SU-DHL-6 (cell line): ENCODE measurements at regions not wholly inside any gene's neighbourhood (a gene's known extent, or its start where the extent isn't known, plus 50 kb on each side); places are given as distances from the start of the nearest gene placed in this dataset.

Source experiments
- H2AFZ ChIP-seq: fragments of 200-600 bp; sonication (generic); 2 replicates; pipeline ENCODE4 v1.6.1; 2014; ENCODE audit warnings: low read depth, mild to moderate bottlenecking, moderate library complexity, mixed read lengths, antibody characterized with exemption, low read length; ENCODE audit not compliant: severe bottlenecking
- H3F3A ChIP-seq: fragments of 200-600 bp; shearing (Covaris generic); 2 replicates; pipeline ENCODE4 v1.6.0; 2016; ENCODE audit warnings: antibody characterized with exemption, mild to moderate bottlenecking; ENCODE audit not compliant: insufficient read depth
- H3K27ac ChIP-seq: fragments of 200-600 bp; sonication (generic); 2 replicates; pipeline ENCODE4 v1.5.1; 2016; ENCODE audit warnings: low read depth, mild to moderate bottlenecking, low read length, moderate library complexity, mixed read lengths
- H3K27me3 ChIP-seq: fragments of 200-600 bp; sonication (generic), shearing (Covaris generic); 2 replicates; pipeline ENCODE4 v1.6.0; 2014; ENCODE audit warnings: mild to moderate bottlenecking, low read length
- H3K36me3 ChIP-seq: fragments of 200-600 bp; sonication (generic); 2 replicates; pipeline ENCODE4 v1.6.1; 2014; ENCODE audit warnings: mild to moderate bottlenecking, low read length, mixed read lengths
- H3K4me2 ChIP-seq: fragments of 300-600, 200-600 bp; shearing (Covaris generic), sonication (generic); 2 replicates; pipeline ENCODE4 v1.6.0; 2014; ENCODE audit warnings: low read length, low read depth, mild to moderate bottlenecking; ENCODE audit not compliant: poor library complexity, severe bottlenecking
- H3K4me3 ChIP-seq: fragments of 200-600 bp; sonication (generic); 2 replicates; pipeline ENCODE4 v1.5.1; 2014; ENCODE audit warnings: antibody characterized with exemption, low read length, mild to moderate bottlenecking, mixed read lengths; ENCODE audit not compliant: insufficient read depth, poor library complexity, severe bottlenecking
- H3K79me2 ChIP-seq: fragments of 200-600 bp; sonication (generic); 2 replicates; pipeline ENCODE4 v1.6.1; 2014; ENCODE audit warnings: mild to moderate bottlenecking, low read length, moderate library complexity; ENCODE audit not compliant: insufficient read depth
- H3K9ac ChIP-seq: fragments of 200-600 bp; sonication (generic); 2 replicates; pipeline ENCODE4 v1.7.0; 2014; ENCODE audit warnings: mild to moderate bottlenecking, low read length
- H3K9me2 ChIP-seq: fragments of 200-600 bp; sonication (generic); replicated peaks from 2 replicates; pipeline ENCODE4 v1.6.1; 2014; ENCODE audit warnings: low read length; ENCODE audit not compliant: insufficient read depth
- H3K9me3 ChIP-seq: fragments of 200-600 bp; sonication (generic); 2 replicates; pipeline ENCODE4 v1.6.1; 2014; ENCODE audit warnings: low read length, mixed read lengths; ENCODE audit not compliant: insufficient read depth
- H4K20me1 ChIP-seq: fragments of 200-600 bp; sonication (generic); 2 replicates; pipeline ENCODE4 v1.6.1; 2014; ENCODE audit warnings: low read depth, mild to moderate bottlenecking, antibody characterized with exemption, low read length, moderate library complexity, mixed read lengths
- CTCF ChIP-seq: fragments of 200-600 bp; sonication (generic); IDR thresholded peaks from one replicate; pipeline ENCODE4 v1.5.1; 2017; ENCODE audit warnings: antibody characterized with exemption, mild to moderate bottlenecking, low read length, moderate library complexity; ENCODE audit not compliant: insufficient read depth, poor library complexity, severe bottlenecking
- EZH2phosphoT487 ChIP-seq: fragments of 200-600 bp; sonication (generic), shearing (Covaris generic); conservative IDR thresholded peaks from 2 replicates; pipeline ENCODE4 v1.6.1; 2018; ENCODE audit warnings: mild to moderate bottlenecking, antibody characterized with exemption, low read length, moderate library complexity, mixed read lengths

GRCh38 chr3:102896851-102897621 lies 462.2 kb downstream of the ZPLD1 start:
- Histone ChIP-seq H3K36me3 (no peaks in the 10 kb centered on the region), H3F3A (no peaks in the 10 kb centered on the region), H3K9ac (no peak overlapping the region), H4K20me1 (no peaks in the 10 kb centered on the region), H3K4me3 (no peak overlapping the region), H3K4me2 (no peak overlapping the region), H3K79me2 (no peaks in the 10 kb centered on the region), H3K27ac (no peak overlapping the region), H3K9me3 (no peaks in the 10 kb centered on the region), H2AFZ (no peak overlapping the region), H3K9me2 (no peaks in the 10 kb centered on the region), H3K27me3 (no peaks in the 10 kb centered on the region)
- TF ChIP-seq CTCF (no peak), EZH2phosphoT487 (no peak)

- Histone ChIP-seq H3K36me3 (no peaks in the 10 kb centered on the region), H3F3A (no peaks in the 10 kb centered on the region), H3K27ac (no peak overlapping the region), H3K4me3 (no peak overlapping the region), H3K79me2 (no peaks in the 10 kb centered on the region), H3K27me3 (no peaks in the 10 kb centered on the region), H2AFZ (no peak overlapping the region), H4K20me1 (no peaks in the 10 kb centered on the region), H3K4me2 (no peak overlapping the region), H3K9me2 (no peaks in the 10 kb centered on the region), H3K9ac (no peak overlapping the region), H3K9me3 (no peaks in the 10 kb centered on the region)
- no peak for TF ChIP-seq EZH2phosphoT487
- no peak for TF ChIP-seq CTCF
These were observed 469.8 kb downstream of the ZPLD1 start for GRCh38 chr3:102904629-102905028.

- Histone ChIP-seq H3K9ac (no peak overlapping the region), H3F3A (no peaks in the 10 kb centered on the region), H3K27ac (no peak overlapping the region), H3K27me3 (no peaks in the 10 kb centered on the region), H3K79me2 (no peaks in the 10 kb centered on the region), H3K4me3 (no peak overlapping the region), H2AFZ (no peak overlapping the region), H3K9me3 (no peaks in the 10 kb centered on the region), H3K36me3 (no peaks in the 10 kb centered on the region), H4K20me1 (no peaks in the 10 kb centered on the region), H3K4me2 (no peak overlapping the region), H3K9me2 (no peaks in the 10 kb centered on the region)
- no peak for TF ChIP-seq EZH2phosphoT487
- no peak for TF ChIP-seq CTCF
These were observed 471.0 kb downstream of the ZPLD1 start for GRCh38 chr3:102905811-102906210.
